K562 (cell line): ENCODE measurements at regions not wholly inside any gene's neighbourhood (a gene's known extent, or its start where the extent isn't known, plus 50 kb on each side); places are given as distances from the start of the nearest gene placed in this dataset.

ENCODE experiments used
- FOXP1 ChIP-seq: sonication (generic); formaldehyde crosslinking; IDR thresholded peaks from 2 replicates; pipeline ENCODE4 v1.8.0; 2022; ENCODE audit warnings: mild to moderate bottlenecking, missing genetic modification reagents
- HNRNPH1 ChIP-seq: fragments of 200-400 bp; formaldehyde crosslinking; optimal IDR thresholded peaks from 2 replicates; pipeline ENCODE3; 2017; ENCODE audit warnings: low read depth, mild to moderate bottlenecking, low read length, moderate library complexity
- POLR2A ChIP-seq: fragments of 450-650 bp; conservative IDR thresholded peaks from 2 replicates; pipeline ENCODE4 v1.6.1; 2016
- SOX6 ChIP-seq: fragments of 450-650 bp; IDR thresholded peaks from 2 replicates; pipeline ENCODE4 v1.6.1; 2014; ENCODE audit warnings: mild to moderate bottlenecking
- TFAM ChIP-seq: fragments of 250-450 bp; sonication (Bioruptor Pico); conservative IDR thresholded peaks from 2 replicates; pipeline ENCODE4 v1.5.0; 2021; ENCODE audit warnings: mild to moderate bottlenecking, moderate library complexity
- ZFP1 ChIP-seq: fragments of 450-650 bp; formaldehyde crosslinking; IDR thresholded peaks from 2 replicates; pipeline ENCODE4 v1.4.0; 2020; ENCODE audit warnings: mild to moderate bottlenecking, mixed read lengths
- ZNF311 ChIP-seq: fragments of 250-450 bp; sonication (Bioruptor Pico); IDR thresholded peaks from 2 replicates; pipeline ENCODE4 v1.4.0; 2020; ENCODE audit warnings: mild to moderate bottlenecking, moderate library complexity
- ZNF780A ChIP-seq: fragments of 250-450 bp; sonication (Bioruptor Pico); IDR thresholded peaks from 2 replicates; pipeline ENCODE4 v1.5.0; 2021; ENCODE audit warnings: mild to moderate bottlenecking
- TF ChIP-seq, protein P1 (sequence below): sonication (generic); formaldehyde crosslinking; IDR thresholded peaks from 2 replicates; pipeline ENCODE4 v1.8.1; 2023; ENCODE audit warnings: mild to moderate bottlenecking, missing genetic modification reagents
- TF ChIP-seq, protein P2 (sequence below), 2 experiments: fragments of 450-650 bp in 1 of 2; sonication (generic) in 1 of 2; formaldehyde crosslinking; conservative IDR thresholded peaks; 2 replicates each; pipeline versions ENCODE4 v1.4.0 to v1.8.1; 2020 to 2022; ENCODE audit warnings: mild to moderate bottlenecking in 1 of 2, missing genetic modification reagents in 1 of 2

DNA sequence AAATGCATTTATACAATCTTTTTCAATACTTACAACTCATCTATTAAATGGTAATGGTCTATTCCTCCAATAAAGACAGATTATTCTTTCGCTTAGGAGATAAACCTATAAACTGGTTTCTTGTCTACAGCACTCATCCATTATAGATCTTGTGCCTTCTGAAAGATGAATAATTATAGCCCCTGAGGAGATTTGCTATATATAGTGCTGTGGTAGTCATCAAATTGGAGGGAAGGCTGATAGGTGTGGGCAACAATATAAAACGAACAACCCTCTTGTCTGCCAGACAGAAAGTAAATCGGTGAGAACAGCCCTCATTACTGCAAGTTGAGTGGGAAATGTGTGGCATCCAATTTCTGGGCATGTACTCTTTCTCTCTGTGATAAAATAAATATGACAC lies 292.5 kb upstream of the CNR1 start (continued):
- TF ChIP-seq, protein P1, sequence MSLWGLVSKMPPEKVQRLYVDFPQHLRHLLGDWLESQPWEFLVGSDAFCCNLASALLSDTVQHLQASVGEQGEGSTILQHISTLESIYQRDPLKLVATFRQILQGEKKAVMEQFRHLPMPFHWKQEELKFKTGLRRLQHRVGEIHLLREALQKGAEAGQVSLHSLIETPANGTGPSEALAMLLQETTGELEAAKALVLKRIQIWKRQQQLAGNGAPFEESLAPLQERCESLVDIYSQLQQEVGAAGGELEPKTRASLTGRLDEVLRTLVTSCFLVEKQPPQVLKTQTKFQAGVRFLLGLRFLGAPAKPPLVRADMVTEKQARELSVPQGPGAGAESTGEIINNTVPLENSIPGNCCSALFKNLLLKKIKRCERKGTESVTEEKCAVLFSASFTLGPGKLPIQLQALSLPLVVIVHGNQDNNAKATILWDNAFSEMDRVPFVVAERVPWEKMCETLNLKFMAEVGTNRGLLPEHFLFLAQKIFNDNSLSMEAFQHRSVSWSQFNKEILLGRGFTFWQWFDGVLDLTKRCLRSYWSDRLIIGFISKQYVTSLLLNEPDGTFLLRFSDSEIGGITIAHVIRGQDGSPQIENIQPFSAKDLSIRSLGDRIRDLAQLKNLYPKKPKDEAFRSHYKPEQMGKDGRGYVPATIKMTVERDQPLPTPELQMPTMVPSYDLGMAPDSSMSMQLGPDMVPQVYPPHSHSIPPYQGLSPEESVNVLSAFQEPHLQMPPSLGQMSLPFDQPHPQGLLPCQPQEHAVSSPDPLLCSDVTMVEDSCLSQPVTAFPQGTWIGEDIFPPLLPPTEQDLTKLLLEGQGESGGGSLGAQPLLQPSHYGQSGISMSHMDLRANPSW (CRISPR knock-in tag): no peak
- TF ChIP-seq ZFP1 (no peak), SOX6 (no peak), ZNF780A (CRISPR knock-in tag) (no peak), FOXP1 (CRISPR knock-in tag) (no peak), HNRNPH1 (no peak), TFAM (CRISPR knock-in tag) (no peak), POLR2A (no peak), ZNF311 (CRISPR knock-in tag) (no peak)
- TF ChIP-seq, protein P2, sequence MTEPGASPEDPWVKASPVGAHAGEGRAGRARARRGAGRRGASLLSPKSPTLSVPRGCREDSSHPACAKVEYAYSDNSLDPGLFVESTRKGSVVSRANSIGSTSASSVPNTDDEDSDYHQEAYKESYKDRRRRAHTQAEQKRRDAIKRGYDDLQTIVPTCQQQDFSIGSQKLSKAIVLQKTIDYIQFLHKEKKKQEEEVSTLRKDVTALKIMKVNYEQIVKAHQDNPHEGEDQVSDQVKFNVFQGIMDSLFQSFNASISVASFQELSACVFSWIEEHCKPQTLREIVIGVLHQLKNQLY (CRISPR knock-in tag; conservative IDR thresholded peaks at IDR 0.05): no peak
